HepG2 (cell line): ENCODE measurements at regions not wholly inside any gene's neighbourhood (a gene's known extent, or its start where the extent isn't known, plus 50 kb on each side); places are given as distances from the start of the nearest gene placed in this dataset.

Experiments
- ATAC-seq: fragments of 200-7000 bp; cut with Tn5 transposase; 3 replicates; pipeline ENCODE4 v1.9.1; 2020; ENCODE audit warnings: mild to moderate bottlenecking, moderate library complexity
- BruUV-seq: library from RNA; stranded (reverse); fragments of 400-500 nt; replicated peaks from 2 replicates; lab custom pipeline; 2021; lab: Mats Ljungman, UMichigan
- CTCF ChIA-PET: fragments of 300-600 bp; formaldehyde crosslinking; extraction: SDS; loops from one replicate; lab custom pipeline; 2021; ENCODE audit warnings: low total read pairs, inconsistent platforms, low intra/inter-chr PET ratio; lab: Yijun Ruan, JAX
- POLR2A ChIA-PET: fragments of 350-600 bp; sonication (Branson Sonifier 250); formaldehyde crosslinking; loops from one replicate; lab custom pipeline; 2020; ENCODE audit warnings: antibody characterized with exemption, inconsistent platforms; lab: Yijun Ruan, JAX
- DNase-seq: peaks from one replicate; pipeline ENCODE4 v3.0.0-alpha.2; 2015; ENCODE audit warnings: low spot score
- FAIRE-seq: peaks from 3 replicates; lab custom pipeline; 2011; peaks lifted over from hg19 to GRCh38; lab: Jason Lieb, UNC
- H2AFZ ChIP-seq: one replicate; pipeline ENCODE4 v1.6.1; 2011; ENCODE audit warnings: low read length, inconsistent platforms
- H3K27ac ChIP-seq: fragments of 300-600 bp; 3 replicates; pipeline ENCODE4 v1.8.0; 2011; ENCODE audit warnings: mixed run types, mild to moderate bottlenecking, mixed read lengths, low read length, inconsistent platforms; ENCODE audit not compliant: insufficient read depth; ENCODE audit errors: extremely low read length
- H3K27me3 ChIP-seq, 2 experiments: fragments of 200-600 bp in 1 of 2; 2 replicates in 1 of 2; 3 replicates in 1 of 2; pipeline versions ENCODE4 v1.6.0 to v1.8.0; 2011; ENCODE audit warnings: low read length in 2 of 2, mild to moderate bottlenecking in 2 of 2, moderate library complexity in 2 of 2, inconsistent platforms in 1 of 2; ENCODE audit not compliant: insufficient read depth in 2 of 2, control insufficient read depth in 1 of 2
- H3K36me3 ChIP-seq, 2 experiments: fragments of 200-600 bp in 1 of 2; replicated peaks in 1 of 2; 2 replicates in 1 of 2; 3 replicates in 1 of 2; pipeline versions ENCODE4 v1.5.1 to v1.8.0; 2011; ENCODE audit warnings: low read length in 2 of 2, inconsistent platforms in 1 of 2; ENCODE audit not compliant: insufficient read depth in 2 of 2, control insufficient read depth in 1 of 2
- H3K4me1 ChIP-seq: 2 replicates; pipeline ENCODE4 v1.5.1; 2012; ENCODE audit warnings: low read length, inconsistent platforms; ENCODE audit not compliant: insufficient read depth
- H3K4me2 ChIP-seq: 2 replicates; pipeline ENCODE4 v1.6.0; 2011; ENCODE audit warnings: low read depth, low read length, inconsistent platforms
- H3K4me3 ChIP-seq, 3 experiments: fragments of 200-600 bp in 1 of 3; sonication (generic), shearing (Covaris generic) in 1 of 3; replicated peaks in 1 of 3; 2 replicates each; pipeline ENCODE4 v1.5.1; 2011 to 2016; ENCODE audit warnings: low read length in 3 of 3, inconsistent platforms in 2 of 3, low read depth in 2 of 3, mild to moderate bottlenecking in 2 of 3, control low read depth in 1 of 3, mixed read lengths in 1 of 3; ENCODE audit not compliant: insufficient read depth in 1 of 3
- H3K79me2 ChIP-seq: one replicate; pipeline ENCODE4 v1.6.1; 2011; ENCODE audit warnings: low read length, inconsistent platforms; ENCODE audit not compliant: insufficient read depth
- H3K9ac ChIP-seq: 2 replicates; pipeline ENCODE4 v1.6.0; 2011; ENCODE audit warnings: mild to moderate bottlenecking, low read depth, low read length, inconsistent platforms; ENCODE audit not compliant: insufficient read depth
- H3K9me3 ChIP-seq: 2 replicates; pipeline ENCODE4 v1.5.1; 2012; ENCODE audit warnings: mild to moderate bottlenecking, low read length
- H4K20me1 ChIP-seq: 2 replicates; pipeline ENCODE4 v1.6.0; 2011; ENCODE audit warnings: inconsistent platforms, mild to moderate bottlenecking, low read length, moderate library complexity; ENCODE audit not compliant: insufficient read depth
- NFAT5 ChIP-seq: sonication (generic); formaldehyde crosslinking; IDR thresholded peaks from 2 replicates; pipeline ENCODE4 v1.4.0; 2020; ENCODE audit warnings: missing genetic modification reagents
- PRPF4 ChIP-seq: fragments of 200-400 bp; formaldehyde crosslinking; IDR thresholded peaks from 2 replicates; pipeline ENCODE4 v1.6.1; 2016; ENCODE audit warnings: low read length, low read depth; ENCODE audit not compliant: poor library complexity, severe bottlenecking
- RBM22 ChIP-seq: fragments of 200-400 bp; formaldehyde crosslinking; optimal IDR thresholded peaks from 2 replicates; pipeline ENCODE3; 2017; ENCODE audit warnings: mild to moderate bottlenecking, low read length, moderate library complexity
- SNAI1 ChIP-seq: sonication (generic); formaldehyde crosslinking; IDR thresholded peaks from 2 replicates; pipeline ENCODE4 v1.5.0; 2020; ENCODE audit warnings: mild to moderate bottlenecking, missing genetic modification reagents, borderline replicate concordance
- SRF ChIP-seq: IDR thresholded peaks from 2 replicates; pipeline ENCODE4 v1.6.1; 2011; ENCODE audit warnings: mild to moderate bottlenecking, low read depth, low read length, moderate library complexity
- U2AF2 ChIP-seq: fragments of 200-400 bp; formaldehyde crosslinking; IDR thresholded peaks from 2 replicates; pipeline ENCODE4 v1.6.1; 2017; ENCODE audit warnings: low read depth, mild to moderate bottlenecking, low read length
- ZNF790 ChIP-seq: sonication (generic); formaldehyde crosslinking; IDR thresholded peaks from 2 replicates; pipeline ENCODE4 v1.8.0; 2022; ENCODE audit warnings: missing genetic modification reagents, mild to moderate bottlenecking, borderline replicate concordance
- ZSCAN29 ChIP-seq: sonication (generic); formaldehyde crosslinking; conservative IDR thresholded peaks from 2 replicates; pipeline ENCODE4 v1.4.0; 2020; ENCODE audit warnings: mild to moderate bottlenecking, missing genetic modification reagents
- WGBS: methylation state at CpG from one replicate; pipeline ENCODE4 v1.1.6; 2017; ENCODE audit warnings: low lambda C conversion rate; 5-methylcytosine and 5-hydroxymethylcytosine counted together
- in situ Hi-C: cut with HindIII; loops from 2 replicates; pipeline ENCODE4 v1.10.0; 2017; ENCODE audit warnings: low pct_unique_long_range_greater_than_20kb; ENCODE audit not compliant: extremely low pct_ligation_motif_present
- intact Hi-C: fragments of 100-400 bp; cut with micrococcal nuclease; formaldehyde crosslinking; loops from one replicate; pipeline ENCODE4 v1.10.0; 2022; ENCODE audit not compliant: unreplicated experiment
- TF ChIP-seq, protein P1 (sequence below): sonication (generic); formaldehyde crosslinking; IDR thresholded peaks from 2 replicates; pipeline ENCODE4 v1.5.1; 2020; ENCODE audit warnings: missing genetic modification reagents, mild to moderate bottlenecking, borderline replicate concordance
- TF ChIP-seq, protein P2 (sequence below): sonication (generic); formaldehyde crosslinking; conservative IDR thresholded peaks from 2 replicates; pipeline ENCODE4 v1.5.0; 2020; ENCODE audit warnings: missing genetic modification reagents

DNA sequence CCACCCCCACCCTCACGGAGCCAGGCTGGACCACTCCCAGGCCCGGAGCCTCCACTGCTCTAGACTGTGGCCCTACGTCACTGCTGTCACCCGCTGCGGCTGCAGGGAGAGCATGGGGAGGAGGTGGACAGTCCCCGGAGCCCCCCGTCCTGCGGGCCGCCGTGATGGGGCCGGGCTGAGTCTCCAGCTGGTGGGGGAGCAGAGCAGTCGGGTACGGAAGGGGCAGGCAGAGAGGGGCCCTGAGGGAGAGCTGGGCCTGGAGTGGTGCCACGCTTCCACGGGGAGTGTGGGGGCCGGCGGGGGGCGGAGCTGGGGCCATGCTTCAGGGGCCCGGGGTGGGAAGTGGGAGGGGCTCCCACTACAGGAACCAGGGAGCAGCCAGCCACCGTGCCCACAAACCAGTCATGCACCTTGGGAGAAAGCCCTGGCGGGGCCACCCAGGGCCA, 98.9 kb upstream of the KCNK1 start:
- no peak for FAIRE-seq
- in situ Hi-C loops = no loop called here
- H3K27me3 ChIP-seq = no peaks in the 10 kb centered on the region
- no peak overlapping the region for H3K4me3 ChIP-seq
- 0 out of 2 replicates have a peak, but pooled peaks cover 5% of the 10 kb centered on the region for H3K9me3 ChIP-seq
- no peak overlapping the region for H3K4me2 ChIP-seq
- no peaks in the 10 kb centered on the region for H4K20me1 ChIP-seq
- H3K36me3 ChIP-seq = no peaks in the 10 kb centered on the region
- H3K4me1 ChIP-seq = no peaks in the 10 kb centered on the region
- intact Hi-C loops = no loop called here
- no peak for DNase-seq
- no peak for ATAC-seq
- H3K79me2 ChIP-seq = no peaks in the 10 kb centered on the region
- H3K9ac ChIP-seq = no peak overlapping the region
- no peak overlapping the region for H3K27ac ChIP-seq
- CTCF ChIA-PET = no interaction called here
- WGBS = 61% methylated on average over 17 of the region's 21 CpGs
- no peak overlapping the region for H2AFZ ChIP-seq
- POLR2A ChIA-PET = no interaction called here
- TF ChIP-seq SRF (no peak), ZSCAN29 (CRISPR knock-in tag) (no peak), ZNF790 (no peak)
- no TSS peak for BruUV-seq

DNA sequence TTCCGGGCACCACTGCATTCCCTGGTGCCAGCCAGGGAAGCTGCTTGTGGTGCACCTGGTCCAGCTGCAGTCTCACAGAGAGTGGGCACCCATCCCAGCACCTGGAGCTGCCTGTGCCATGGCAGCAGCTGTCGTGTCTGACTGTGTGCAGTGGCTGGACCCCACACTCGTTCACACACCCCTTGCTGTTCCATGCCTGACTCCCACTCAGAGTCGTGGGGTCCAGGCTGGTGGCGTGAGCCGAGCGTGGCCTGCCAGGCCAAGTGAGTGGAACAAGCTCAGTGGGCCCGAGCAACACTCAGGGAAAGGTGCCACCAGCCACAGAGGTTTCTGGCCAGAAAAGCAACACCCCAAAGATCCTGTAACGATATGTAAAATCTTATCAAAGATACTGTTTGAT, 97.2 kb upstream of the KCNK1 start:
- H3K9me3 ChIP-seq = 0 out of 2 replicates have a peak, but pooled peaks cover 5% of the 10 kb centered on the region
- H2AFZ ChIP-seq = no peak overlapping the region
- ChIA-PET POLR2A (no interaction called here), CTCF (no interaction called here)
- 20% methylated on average over 6 of the region's 9 CpGs for WGBS
- DNase-seq = no peak
- ATAC-seq = no peak
- H3K27me3 ChIP-seq = no peaks in the 10 kb centered on the region
- no peaks in the 10 kb centered on the region for H4K20me1 ChIP-seq
- H3K4me1 ChIP-seq = no peaks in the 10 kb centered on the region
- H3K79me2 ChIP-seq = no peaks in the 10 kb centered on the region
- in situ Hi-C loops = no loop called here
- FAIRE-seq = no peak
- no peak overlapping the region for H3K4me2 ChIP-seq
- H3K4me3 ChIP-seq = no peak overlapping the region
- H3K27ac ChIP-seq = no peak overlapping the region
- no peak overlapping the region for H3K9ac ChIP-seq
- intact Hi-C loops = no loop called here
- no peaks in the 10 kb centered on the region for H3K36me3 ChIP-seq
- BruUV-seq = no TSS peak
- TF ChIP-seq, protein P1, sequence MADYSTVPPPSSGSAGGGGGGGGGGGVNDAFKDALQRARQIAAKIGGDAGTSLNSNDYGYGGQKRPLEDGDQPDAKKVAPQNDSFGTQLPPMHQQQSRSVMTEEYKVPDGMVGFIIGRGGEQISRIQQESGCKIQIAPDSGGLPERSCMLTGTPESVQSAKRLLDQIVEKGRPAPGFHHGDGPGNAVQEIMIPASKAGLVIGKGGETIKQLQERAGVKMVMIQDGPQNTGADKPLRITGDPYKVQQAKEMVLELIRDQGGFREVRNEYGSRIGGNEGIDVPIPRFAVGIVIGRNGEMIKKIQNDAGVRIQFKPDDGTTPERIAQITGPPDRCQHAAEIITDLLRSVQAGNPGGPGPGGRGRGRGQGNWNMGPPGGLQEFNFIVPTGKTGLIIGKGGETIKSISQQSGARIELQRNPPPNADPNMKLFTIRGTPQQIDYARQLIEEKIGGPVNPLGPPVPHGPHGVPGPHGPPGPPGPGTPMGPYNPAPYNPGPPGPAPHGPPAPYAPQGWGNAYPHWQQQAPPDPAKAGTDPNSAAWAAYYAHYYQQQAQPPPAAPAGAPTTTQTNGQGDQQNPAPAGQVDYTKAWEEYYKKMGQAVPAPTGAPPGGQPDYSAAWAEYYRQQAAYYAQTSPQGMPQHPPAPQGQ (CRISPR knock-in tag) = no peak
- TF ChIP-seq RBM22 (no peak), SNAI1 (CRISPR knock-in tag) (no peak), NFAT5 (CRISPR knock-in tag) (no peak), U2AF2 (no peak), PRPF4 (no peak)
- TF ChIP-seq, protein P2, sequence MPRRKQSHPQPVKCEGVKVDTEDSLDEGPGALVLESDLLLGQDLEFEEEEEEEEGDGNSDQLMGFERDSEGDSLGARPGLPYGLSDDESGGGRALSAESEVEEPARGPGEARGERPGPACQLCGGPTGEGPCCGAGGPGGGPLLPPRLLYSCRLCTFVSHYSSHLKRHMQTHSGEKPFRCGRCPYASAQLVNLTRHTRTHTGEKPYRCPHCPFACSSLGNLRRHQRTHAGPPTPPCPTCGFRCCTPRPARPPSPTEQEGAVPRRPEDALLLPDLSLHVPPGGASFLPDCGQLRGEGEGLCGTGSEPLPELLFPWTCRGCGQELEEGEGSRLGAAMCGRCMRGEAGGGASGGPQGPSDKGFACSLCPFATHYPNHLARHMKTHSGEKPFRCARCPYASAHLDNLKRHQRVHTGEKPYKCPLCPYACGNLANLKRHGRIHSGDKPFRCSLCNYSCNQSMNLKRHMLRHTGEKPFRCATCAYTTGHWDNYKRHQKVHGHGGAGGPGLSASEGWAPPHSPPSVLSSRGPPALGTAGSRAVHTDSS (CRISPR knock-in tag) = no peak
